K562 (cell line): ENCODE measurements at regions not wholly inside any gene's neighbourhood (a gene's known extent, or its start where the extent isn't known, plus 50 kb on each side); places are given as distances from the start of the nearest gene placed in this dataset.

Experiments used
- ATAC-seq: fragments of 200-7000 bp; cut with Tn5 transposase; 3 replicates; pipeline ENCODE4 v1.9.1; 2020; ENCODE audit warnings: moderate library complexity
- BruUV-seq: library from RNA; stranded (reverse); fragments of 400-500 nt; replicated peaks from 2 replicates; lab custom pipeline; 2021; lab: Mats Ljungman, UMichigan
- CTCF ChIA-PET: fragments of 300-600 bp; formaldehyde crosslinking; extraction: SDS; loops from one replicate; lab custom pipeline; 2021; ENCODE audit warnings: low intra/inter-chr PET ratio; lab: Yijun Ruan, JAX
- POLR2A ChIA-PET: fragments of 300-600, 350-650 bp; sonication (Branson Sonifier 250); formaldehyde crosslinking; extraction: SDS; loops from one replicate; lab custom pipeline; 2021; ENCODE audit warnings: antibody characterized with exemption, inconsistent platforms; lab: Yijun Ruan, JAX
- DNase-seq, 4 experiments: peaks; one replicate each; pipeline versions ENCODE4 v3.0.0 to v3.0.0-alpha.2; 2011 to 2018; ENCODE audit warnings: low spot score in 3 of 4, mixed read lengths in 3 of 4; ENCODE audit errors: extremely low read depth in 1 of 4
- FAIRE-seq: peaks from 2 replicates; lab custom pipeline; 2011; peaks lifted over from hg19 to GRCh38; lab: Jason Lieb, UNC
- H2AFZ ChIP-seq: 2 replicates; pipeline ENCODE4 v1.6.0; 2011; ENCODE audit warnings: low read depth, low read length, control low read depth, inconsistent platforms
- H3K27ac ChIP-seq: fragments of 200-600 bp; 3 replicates; pipeline ENCODE4 v1.8.0; 2011; ENCODE audit warnings: low read depth, mild to moderate bottlenecking, control low read depth, inconsistent platforms, low read length, moderate library complexity, mixed read lengths; ENCODE audit errors: extremely low read depth
- H3K27me3 ChIP-seq, 2 experiments: fragments of 300-600 bp in 1 of 2; 2 replicates in 1 of 2; 3 replicates in 1 of 2; pipeline versions ENCODE4 v1.6.0 to v1.8.0; 2011; ENCODE audit warnings: inconsistent platforms in 2 of 2, low read length in 2 of 2, mild to moderate bottlenecking in 1 of 2, mixed read lengths in 1 of 2, moderate library complexity in 1 of 2; ENCODE audit not compliant: control insufficient read depth in 2 of 2, insufficient read depth in 2 of 2
- H3K36me3 ChIP-seq: fragments of 300-600 bp; 3 replicates; pipeline ENCODE4 v1.8.0; 2011; ENCODE audit warnings: mild to moderate bottlenecking, low read length, inconsistent platforms; ENCODE audit not compliant: control insufficient read depth, insufficient read depth
- H3K4me1 ChIP-seq, 2 experiments: fragments of 200-600 bp in 1 of 2; replicated peaks in 1 of 2; 2 replicates in 1 of 2; 3 replicates in 1 of 2; pipeline versions ENCODE4 v1.5.1 to v1.8.0; 2011; ENCODE audit warnings: inconsistent platforms in 2 of 2, low read length in 2 of 2, mild to moderate bottlenecking in 1 of 2, mixed read lengths in 1 of 2, moderate library complexity in 1 of 2; ENCODE audit not compliant: control insufficient read depth in 2 of 2, insufficient read depth in 2 of 2
- H3K4me2 ChIP-seq: 2 replicates; pipeline ENCODE4 v1.6.1; 2011; ENCODE audit warnings: low read length, control low read depth, inconsistent platforms, mixed read lengths; ENCODE audit not compliant: insufficient read depth
- H3K4me3 ChIP-seq: fragments of 200-600 bp; sonication (generic), shearing (Covaris generic); 2 replicates; pipeline ENCODE4 v1.5.1; 2016; ENCODE audit warnings: control low read depth, inconsistent platforms
- H3K79me2 ChIP-seq: fragments of 200-600 bp; 3 replicates; pipeline ENCODE4 v1.8.0; 2011; ENCODE audit warnings: low read length, inconsistent platforms; ENCODE audit not compliant: control insufficient read depth, insufficient read depth
- H3K9ac ChIP-seq, 2 experiments: 2 replicates each; pipeline versions ENCODE4 v1.6.0 to v1.6.1; 2011; ENCODE audit warnings: low read depth in 2 of 2, low read length in 2 of 2, control low read depth in 1 of 2, inconsistent platforms in 1 of 2, mild to moderate bottlenecking in 1 of 2, mixed read lengths in 1 of 2; ENCODE audit not compliant: insufficient read depth in 1 of 2
- H3K9me1 ChIP-seq: one replicate; pipeline ENCODE4 v1.6.0; 2011; ENCODE audit warnings: inconsistent platforms, mild to moderate bottlenecking, low read length, moderate library complexity; ENCODE audit not compliant: control insufficient read depth, insufficient read depth
- H3K9me3 ChIP-seq: replicated peaks from 2 replicates; pipeline ENCODE4 v1.5.1; 2011; ENCODE audit warnings: low read depth, low read length, inconsistent platforms; ENCODE audit not compliant: control insufficient read depth, insufficient read depth
- H4K20me1 ChIP-seq: replicated peaks from 2 replicates; pipeline ENCODE4 v1.6.1; 2011; ENCODE audit warnings: low read length, inconsistent platforms, mixed read lengths; ENCODE audit not compliant: control insufficient read depth, insufficient read depth
- DDX20 ChIP-seq: fragments of 450-650 bp; IDR thresholded peaks from 2 replicates; pipeline ENCODE4 v1.6.1; 2016; ENCODE audit warnings: missing genetic modification characterization, low read depth, mild to moderate bottlenecking, missing compliant biosample characterization, moderate library complexity
- DMBX1 ChIP-seq: fragments of 250-450 bp; sonication (Bioruptor Pico); IDR thresholded peaks from 2 replicates; pipeline ENCODE4 v1.8.0; 2022; ENCODE audit warnings: inconsistent platforms, mild to moderate bottlenecking, moderate library complexity, borderline replicate concordance
- EWSR1 ChIP-seq: fragments of 450-650 bp; IDR thresholded peaks from 2 replicates; pipeline ENCODE4 v1.6.1; 2018; ENCODE audit warnings: borderline replicate concordance, mild to moderate bottlenecking, low read depth, moderate library complexity; ENCODE audit not compliant: partially characterized antibody
- MEF2A ChIP-seq: IDR thresholded peaks from 2 replicates; pipeline ENCODE4 v1.6.1; 2011; ENCODE audit warnings: low read depth, mild to moderate bottlenecking, low read length, moderate library complexity; ENCODE audit not compliant: control insufficient read depth
- RBM25 ChIP-seq: fragments of 200-400 bp; formaldehyde crosslinking; IDR thresholded peaks from 2 replicates; pipeline ENCODE4 v1.6.1; 2018; ENCODE audit warnings: low read length, low read depth, moderate library complexity; ENCODE audit not compliant: severe bottlenecking
- TBL1XR1 ChIP-seq, 2 experiments: IDR thresholded peaks; 2 replicates each; pipeline ENCODE4 v1.6.1; 2012; ENCODE audit warnings: improper control_type of control experiment in 2 of 2, low read length in 2 of 2, mild to moderate bottlenecking in 1 of 2
- TCF3 ChIP-seq: sonication (generic); formaldehyde crosslinking; IDR thresholded peaks from 2 replicates; pipeline ENCODE4 v1.4.0; 2020; ENCODE audit warnings: mild to moderate bottlenecking, missing genetic modification reagents
- ZNF212 ChIP-seq: fragments of 450-650 bp; formaldehyde crosslinking; IDR thresholded peaks from 2 replicates; pipeline ENCODE4 v1.4.0; 2020; ENCODE audit warnings: mild to moderate bottlenecking
- ZNF644 ChIP-seq: fragments of 200-800 bp; sonication (Bioruptor generic); IDR thresholded peaks from 2 replicates; pipeline ENCODE4 v1.6.1; 2016; ENCODE audit warnings: low read depth, missing genetic modification characterization, missing compliant biosample characterization
- ZNF707 ChIP-seq: fragments of 250-450 bp; sonication (Bioruptor Pico); conservative IDR thresholded peaks from 2 replicates; pipeline ENCODE4 v1.8.0; 2022; ENCODE audit warnings: inconsistent platforms, mild to moderate bottlenecking, moderate library complexity
- ZNF764 ChIP-seq: fragments of 250-450 bp; sonication (Bioruptor Pico); IDR thresholded peaks from 2 replicates; pipeline ENCODE4 v1.4.0; 2020; ENCODE audit warnings: low read depth, mild to moderate bottlenecking, moderate library complexity
- ZNF77 ChIP-seq: fragments of 250-450 bp; sonication (Bioruptor Pico); IDR thresholded peaks from 2 replicates; pipeline ENCODE4 v1.5.0; 2020
- WGBS: fragments of 100-300 bp; shearing (Covaris generic); methylation state at CpG from one replicate; pipeline ENCODE4 v1.1.6; 2016; ENCODE audit warnings: low coverage, mixed read lengths; ENCODE audit not compliant: insufficient coverage; ENCODE audit errors: missing lambda C conversion rate; 5-methylcytosine and 5-hydroxymethylcytosine counted together
- in situ Hi-C: fragments of 300-500 bp; cut with MboI; formaldehyde crosslinking; loops from 4 replicates; pipeline ENCODE4 v1.15.0; 2018; ENCODE audit warnings: inconsistent platforms, mixed read lengths
- intact Hi-C: fragments of 100-400 bp; cut with micrococcal nuclease; formaldehyde crosslinking; loops from 2 replicates; pipeline ENCODE4 v1.14.2; 2022
- TF ChIP-seq, protein P1 (sequence below): fragments of 250-450 bp; sonication (Bioruptor Pico); IDR thresholded peaks from 2 replicates; pipeline ENCODE4 v1.4.0; 2020; ENCODE audit warnings: mild to moderate bottlenecking, moderate library complexity, borderline replicate concordance
- TF ChIP-seq, protein P2 (sequence below): fragments of 250-450 bp; sonication (Bioruptor Pico); IDR thresholded peaks from 2 replicates; pipeline ENCODE4 v1.5.1; 2021; ENCODE audit warnings: mild to moderate bottlenecking

DNA sequence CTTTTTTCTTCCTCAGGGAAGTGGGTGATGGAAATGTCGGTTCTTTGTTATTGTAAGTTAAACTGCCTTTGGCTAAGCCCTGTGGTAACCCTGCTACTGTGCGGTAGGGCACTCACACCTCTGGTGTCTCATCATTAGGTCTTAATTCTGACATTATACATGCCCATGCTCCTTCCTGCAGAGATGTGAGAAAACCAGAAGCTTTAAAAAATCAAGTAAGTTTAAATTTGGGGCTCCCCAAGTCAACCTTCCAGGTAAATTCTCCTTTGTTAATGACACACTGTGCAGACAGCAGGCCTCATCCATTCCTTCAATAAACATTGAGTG, 155.8 kb downstream of the FAM43A start:
- POLR2A ChIA-PET, result no interaction called here
- in situ Hi-C loops, result no loop called here
- Histone ChIP-seq H3K4me3 (no peak overlapping the region), H3K27ac (no peak overlapping the region), H2AFZ (no peak overlapping the region), H3K9ac (no peak overlapping the region), H3K4me2 (no peak overlapping the region), H3K36me3 (no peaks in the 10 kb centered on the region), H3K9me1 (no peaks in the 10 kb centered on the region), H3K27me3 (peaks cover 7 to 21% of the 10 kb centered on the region in 2 experiments; a peak in 3 of 5 replicates), H3K79me2 (no peaks in the 10 kb centered on the region), H4K20me1 (no peaks in the 10 kb centered on the region; the same call in 1 of the 2 replicates), H3K9me3 (no peaks in the 10 kb centered on the region), H3K4me1 (no peaks in the 10 kb centered on the region)
- CTCF ChIA-PET, result no interaction called here
- FAIRE-seq (no peak), ATAC-seq (no peak), DNase-seq (no peak)
- TF ChIP-seq, protein P1, sequence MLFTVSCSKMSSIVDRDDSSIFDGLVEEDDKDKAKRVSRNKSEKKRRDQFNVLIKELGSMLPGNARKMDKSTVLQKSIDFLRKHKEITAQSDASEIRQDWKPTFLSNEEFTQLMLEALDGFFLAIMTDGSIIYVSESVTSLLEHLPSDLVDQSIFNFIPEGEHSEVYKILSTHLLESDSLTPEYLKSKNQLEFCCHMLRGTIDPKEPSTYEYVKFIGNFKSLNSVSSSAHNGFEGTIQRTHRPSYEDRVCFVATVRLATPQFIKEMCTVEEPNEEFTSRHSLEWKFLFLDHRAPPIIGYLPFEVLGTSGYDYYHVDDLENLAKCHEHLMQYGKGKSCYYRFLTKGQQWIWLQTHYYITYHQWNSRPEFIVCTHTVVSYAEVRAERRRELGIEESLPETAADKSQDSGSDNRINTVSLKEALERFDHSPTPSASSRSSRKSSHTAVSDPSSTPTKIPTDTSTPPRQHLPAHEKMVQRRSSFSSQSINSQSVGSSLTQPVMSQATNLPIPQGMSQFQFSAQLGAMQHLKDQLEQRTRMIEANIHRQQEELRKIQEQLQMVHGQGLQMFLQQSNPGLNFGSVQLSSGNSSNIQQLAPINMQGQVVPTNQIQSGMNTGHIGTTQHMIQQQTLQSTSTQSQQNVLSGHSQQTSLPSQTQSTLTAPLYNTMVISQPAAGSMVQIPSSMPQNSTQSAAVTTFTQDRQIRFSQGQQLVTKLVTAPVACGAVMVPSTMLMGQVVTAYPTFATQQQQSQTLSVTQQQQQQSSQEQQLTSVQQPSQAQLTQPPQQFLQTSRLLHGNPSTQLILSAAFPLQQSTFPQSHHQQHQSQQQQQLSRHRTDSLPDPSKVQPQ (CRISPR knock-in tag), result no peak
- no peak for TF ChIP-seq DMBX1 (CRISPR knock-in tag)
- no peak for TF ChIP-seq MEF2A
- TF ChIP-seq RBM25, result no peak
- TF ChIP-seq ZNF212 (CRISPR knock-in tag), result no peak
- TF ChIP-seq, protein P2, sequence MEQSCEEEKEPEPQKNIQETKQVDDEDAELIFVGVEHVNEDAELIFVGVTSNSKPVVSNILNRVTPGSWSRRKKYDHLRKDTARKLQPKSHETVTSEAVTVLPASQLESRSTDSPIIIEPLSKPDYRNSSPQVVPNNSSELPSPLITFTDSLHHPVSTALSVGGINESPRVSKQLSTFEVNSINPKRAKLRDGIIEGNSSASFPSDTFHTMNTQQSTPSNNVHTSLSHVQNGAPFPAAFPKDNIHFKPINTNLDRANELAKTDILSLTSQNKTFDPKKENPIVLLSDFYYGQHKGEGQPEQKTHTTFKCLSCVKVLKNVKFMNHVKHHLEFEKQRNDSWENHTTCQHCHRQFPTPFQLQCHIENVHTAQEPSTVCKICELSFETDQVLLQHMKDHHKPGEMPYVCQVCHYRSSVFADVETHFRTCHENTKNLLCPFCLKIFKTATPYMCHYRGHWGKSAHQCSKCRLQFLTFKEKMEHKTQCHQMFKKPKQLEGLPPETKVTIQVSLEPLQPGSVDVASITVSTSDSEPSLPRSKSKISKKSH (CRISPR knock-in tag), result no peak
- no peak for TF ChIP-seq ZNF707 (CRISPR knock-in tag)
- TF ChIP-seq ZNF764 (CRISPR knock-in tag), result no peak
- no peak for TF ChIP-seq TBL1XR1 (IDR thresholded peaks at IDR 0.05; ENCODE audit: low read length in 2 of 2)
- TF ChIP-seq TCF3, result no peak
- no peak for TF ChIP-seq ZNF644 (tag)
- TF ChIP-seq EWSR1, result no peak
- no peak for TF ChIP-seq DDX20 (tag)
- no peak for TF ChIP-seq ZNF77 (CRISPR knock-in tag)
- WGBS, result 5% methylated on average over 2 of the region's 2 CpGs
- intact Hi-C loops, result no loop called here
- BruUV-seq, result no TSS peak
